ENCODE measurements at regions not wholly inside any gene's neighbourhood (a gene's known extent, or its start where the extent isn't known, plus 50 kb on each side); places are given as distances from the start of the nearest gene placed in this dataset.

- TF ChIP-seq CTCF (IDR thresholded peaks at IDR 0.05) (no peak), EZH2 (IDR thresholded peaks at IDR 0.05) (no peak), EZH2phosphoT487 (IDR thresholded peaks at IDR 0.05) (no peak)
Observed at GRCh38 chr2:41084321-41084720, 632.4 kb upstream of the SLC8A1 start.

Measured in neural progenitor cell (in vitro differentiated cells).